HT1080 (cell line): ENCODE measurements at regions not wholly inside any gene's neighbourhood (a gene's known extent, or its start where the extent isn't known, plus 50 kb on each side); places are given as distances from the start of the nearest gene placed in this dataset.
"Not testable (repeated sequence)": the region's sequence is repeated elsewhere in the genome, so short reads cannot be mapped to it uniquely, and the experiment has no call there.

Experiments used
- DNase-seq: peaks from one replicate; pipeline ENCODE4 v3.0.0-alpha.2; 2015; ENCODE audit warnings: low read depth

GRCh38 chr20:6662309-6662708, 105.2 kb upstream of the BMP2 start:
- DNase-seq = no peak

- DNase-seq = no peak
Observed at GRCh38 chr20:6660441-6660840, 107.0 kb upstream of the BMP2 start.

GRCh38 chr20:6658909-6659308, 108.6 kb upstream of the BMP2 start:
- DNase-seq = not testable (repeated sequence)

GRCh38 chr20:6657904-6658303, 109.6 kb upstream of the BMP2 start:
- no peak for DNase-seq

GRCh38 chr20:6657111-6657510, 110.4 kb upstream of the BMP2 start:
- no peak for DNase-seq

DNA sequence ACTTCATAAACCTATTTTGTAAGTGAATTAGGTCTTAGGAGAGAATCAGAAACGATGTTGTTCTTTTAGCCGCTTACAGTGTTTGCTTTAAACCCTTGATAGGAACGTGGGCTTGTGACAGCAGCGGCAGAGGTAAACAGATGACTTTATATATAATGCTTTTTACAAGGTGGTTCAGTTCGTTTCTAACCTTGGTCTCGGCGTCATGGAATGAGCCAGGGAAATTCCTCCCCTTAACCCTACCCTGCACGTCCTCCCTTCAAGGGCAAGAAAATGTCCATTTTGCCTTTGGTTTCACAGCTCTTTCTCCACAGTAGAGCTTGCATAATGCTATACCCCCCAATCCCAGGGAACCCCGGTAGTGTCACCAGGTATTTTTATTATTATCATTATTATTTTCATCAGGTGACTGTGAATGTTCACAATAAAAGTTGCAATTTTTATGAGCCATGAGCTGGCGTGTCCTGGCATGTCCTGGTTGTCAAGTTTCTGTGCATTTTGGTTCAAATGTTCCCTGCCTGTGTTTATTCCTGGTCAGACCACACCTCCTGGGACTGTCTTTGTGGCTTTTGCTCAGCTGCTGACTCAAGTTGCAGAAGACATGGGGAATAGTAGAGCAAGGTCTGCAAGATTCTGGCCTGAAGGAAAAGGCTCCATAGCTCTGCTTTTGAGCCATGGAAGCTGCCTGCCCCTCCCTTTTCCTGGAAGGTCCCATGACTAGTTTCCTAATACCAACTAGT, 112.8 kb upstream of the BMP2 start:
- peak; percentile 52 for DNase-seq

DNA sequence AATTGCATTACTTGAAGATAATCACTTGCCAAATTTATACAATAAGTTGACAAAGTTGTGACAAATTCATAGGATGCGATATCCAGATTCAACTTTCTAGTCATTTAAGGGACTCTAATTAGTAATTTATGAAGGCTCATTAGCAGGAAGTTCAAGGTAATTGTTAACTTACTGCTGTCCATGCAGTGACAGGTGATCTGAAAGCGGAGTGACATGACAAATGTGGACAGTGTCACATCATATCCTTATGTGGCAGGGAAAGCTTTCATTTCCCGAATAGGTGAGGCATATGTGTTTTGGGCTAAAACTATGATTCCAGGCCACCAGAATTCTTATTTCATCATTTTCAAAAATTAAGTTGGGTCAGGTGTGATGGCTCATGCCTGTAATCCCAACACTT, 115.9 kb upstream of the BMP2 start:
- DNase-seq = no peak

DNA sequence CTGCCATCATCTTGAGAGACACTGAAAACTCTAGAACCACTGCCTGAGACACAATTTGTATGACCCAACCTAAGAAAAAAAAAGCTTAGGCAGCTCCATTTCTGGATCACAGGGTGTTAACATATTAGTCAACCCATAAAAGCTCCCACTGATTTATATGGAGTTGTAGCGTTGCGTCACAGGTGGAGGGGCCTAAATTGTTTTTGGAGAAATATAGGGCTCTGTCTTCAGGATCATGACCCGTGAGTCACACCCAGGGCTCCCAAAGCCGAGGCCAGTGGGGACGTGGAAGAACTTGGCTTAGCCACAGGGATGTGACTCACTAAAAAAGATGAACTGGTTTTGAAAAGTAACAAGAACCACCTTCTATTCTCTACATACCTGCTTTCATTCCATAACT, 116.5 kb upstream of the BMP2 start:
- peak; percentile 93 for DNase-seq

- DNase-seq = no peak
Observed at GRCh38 chr20:6646021-6646636, 121.4 kb upstream of the BMP2 start.

DNA sequence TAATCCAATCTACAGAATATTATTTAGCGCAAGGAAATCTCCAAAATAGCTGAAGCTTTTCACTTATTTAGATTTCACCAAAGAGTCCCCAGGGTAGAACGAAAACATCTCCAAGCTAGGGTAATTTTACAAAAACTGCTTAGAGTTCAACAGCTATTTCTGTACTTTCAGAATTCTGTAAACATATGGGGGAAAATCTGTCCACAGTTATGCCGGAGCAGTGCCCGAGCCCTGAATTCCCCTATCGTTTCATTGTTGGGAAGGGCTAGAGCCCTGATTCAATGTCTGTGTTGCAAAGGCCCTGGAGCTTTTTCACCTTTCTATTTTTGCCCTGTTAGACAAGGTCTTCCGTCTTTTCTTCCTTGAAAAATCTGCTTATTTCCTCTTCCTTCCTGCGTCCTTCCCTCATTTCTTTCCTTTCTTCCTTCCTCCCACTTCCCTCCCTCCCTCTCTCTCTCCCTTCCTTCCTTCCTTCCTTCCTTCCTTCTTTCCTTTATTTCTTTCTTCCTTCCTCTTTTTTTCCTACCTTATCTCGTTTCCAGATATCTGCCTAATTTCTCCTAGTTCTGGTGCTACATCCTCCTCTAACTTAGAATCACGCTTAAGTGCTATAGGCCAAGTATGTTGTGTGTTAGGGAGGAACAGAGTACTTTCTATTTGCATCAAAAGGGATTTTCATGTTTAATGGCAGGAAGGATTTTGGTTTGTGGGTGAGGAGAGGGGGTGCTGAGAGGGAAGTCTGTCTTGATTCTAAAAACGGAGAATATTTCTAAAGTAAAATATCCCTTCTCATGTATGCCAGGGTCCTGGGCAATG, 122.5 kb upstream of the BMP2 start:
- DNase-seq = no peak

- DNase-seq = no peak
Observed at GRCh38 chr20:6641012-6641411, 126.5 kb upstream of the BMP2 start.

GRCh38 chr20:6637160-6637579, 130.3 kb upstream of the BMP2 start:
- DNase-seq = no peak

DNA sequence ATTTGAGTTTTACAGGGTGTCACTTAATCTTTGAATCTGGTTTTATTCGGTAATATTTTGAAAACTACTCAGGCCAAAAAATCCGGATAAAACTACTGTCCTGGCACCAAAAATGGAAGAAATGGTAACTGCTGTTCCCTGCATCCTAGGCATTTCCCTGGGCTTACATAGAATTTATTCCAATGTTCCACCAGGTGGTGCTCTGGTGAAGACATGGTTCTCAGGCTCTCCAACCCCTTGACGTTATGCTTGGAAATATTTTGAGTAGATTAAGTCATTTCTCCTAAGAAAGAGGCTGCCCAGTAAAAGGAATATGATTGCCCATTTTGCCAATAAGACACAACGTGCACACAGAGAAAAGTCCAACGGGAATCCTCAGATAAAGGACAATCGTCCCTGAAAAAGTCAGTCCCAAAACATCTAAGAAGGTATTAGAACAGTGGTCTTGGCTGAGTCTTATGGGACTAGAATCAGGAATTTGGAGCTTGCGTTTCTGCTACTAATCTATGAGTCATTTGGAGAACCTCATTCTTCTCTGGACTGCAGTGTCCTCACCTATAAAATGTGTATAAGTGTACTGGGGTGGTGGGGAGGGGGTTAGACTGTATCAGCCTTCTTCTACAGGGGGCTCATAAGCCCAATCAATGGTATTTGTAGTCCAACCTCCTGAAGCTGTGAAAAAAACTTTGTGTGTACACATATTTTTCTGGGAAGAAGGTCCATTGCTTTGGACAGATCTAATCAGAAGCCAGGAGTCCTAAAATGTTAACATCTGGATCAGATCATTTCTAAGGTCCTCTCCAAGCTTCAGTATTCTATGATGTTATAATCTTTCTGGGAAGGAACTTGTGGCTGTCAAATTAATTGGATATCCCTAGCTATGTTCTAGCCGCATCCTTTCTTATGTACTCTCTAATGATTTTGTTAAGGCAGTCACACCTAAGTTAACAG, 131.0 kb upstream of the BMP2 start:
- DNase-seq = peak; percentile 48

DNA sequence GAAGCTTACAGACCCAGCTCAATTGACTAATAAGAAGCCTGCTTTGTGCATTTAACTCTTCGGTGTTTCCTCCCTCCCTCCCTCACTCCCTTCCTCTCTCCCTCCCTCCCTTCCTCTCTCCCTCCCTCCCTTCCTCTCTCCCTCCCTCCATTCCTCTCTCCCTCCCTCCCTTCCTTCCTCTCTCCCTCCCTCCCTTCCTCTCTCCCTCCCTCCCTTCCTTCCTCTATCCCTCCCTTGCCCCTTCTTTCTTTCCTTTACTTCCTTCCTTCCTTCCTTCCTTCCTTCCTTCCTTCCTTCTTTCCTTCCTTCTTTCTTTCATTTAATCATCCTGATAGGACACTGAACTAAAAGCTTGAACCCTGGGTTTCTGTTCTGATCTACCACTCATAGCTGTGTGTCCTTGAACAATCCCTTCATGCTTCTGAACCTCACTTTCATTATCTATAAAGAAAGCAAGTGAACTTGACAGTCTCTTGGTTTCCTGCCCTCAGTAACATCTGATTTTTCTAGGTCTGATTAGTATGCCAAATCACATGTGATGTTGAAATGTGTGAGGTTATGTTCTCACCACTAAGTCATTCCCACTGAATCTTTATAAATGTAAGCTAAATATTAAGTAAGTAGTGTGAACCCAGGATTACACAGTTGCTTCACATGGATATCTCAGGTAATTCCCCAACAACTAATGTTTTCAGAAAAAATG, 132.3 kb upstream of the BMP2 start:
- DNase-seq = no peak

DNA sequence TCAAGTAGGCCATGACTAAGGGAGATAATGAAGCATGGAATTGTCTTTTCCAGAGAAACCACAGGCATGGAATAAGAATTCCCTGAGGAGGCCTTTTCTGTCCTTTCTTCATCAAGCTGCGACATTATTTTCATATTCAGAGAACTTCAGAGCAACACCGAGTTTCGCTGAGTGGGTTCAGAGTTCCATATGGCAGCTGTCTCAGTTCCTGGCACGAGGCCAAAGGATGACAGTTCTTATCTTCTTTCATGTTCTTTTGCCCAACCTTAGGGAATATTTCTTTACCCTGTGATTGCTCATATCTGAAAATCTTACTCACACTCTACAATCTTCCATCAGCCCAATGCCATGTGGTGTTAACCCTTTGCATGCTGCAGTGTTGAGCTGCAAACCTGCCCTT, 135.3 kb upstream of the BMP2 start:
- DNase-seq = peak; percentile 5

- DNase-seq = no peak
Observed at GRCh38 chr20:6630514-6630913, 137.0 kb upstream of the BMP2 start.

- no peak for DNase-seq
Observed at GRCh38 chr20:6629564-6629963, 137.9 kb upstream of the BMP2 start.

DNA sequence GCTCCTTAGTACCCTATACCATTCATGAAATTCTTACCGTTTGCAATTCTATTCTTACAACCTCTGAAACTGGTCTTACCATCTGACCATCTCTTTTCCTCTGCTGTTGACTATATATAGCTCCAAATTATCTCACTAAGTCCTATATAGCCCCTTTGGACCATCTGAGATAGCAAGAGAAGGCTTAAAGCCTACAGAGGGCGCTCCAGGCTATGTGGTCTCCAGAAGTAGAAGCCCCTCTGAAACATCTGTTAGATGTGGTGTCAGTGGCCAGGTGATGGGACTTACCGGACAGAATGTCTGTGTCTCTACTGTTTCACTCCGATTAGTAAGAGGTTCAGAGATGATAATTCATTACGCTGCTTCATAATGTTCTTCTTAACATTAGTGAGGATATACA, 140.7 kb upstream of the BMP2 start:
- peak; percentile 10 for DNase-seq

- DNase-seq = no peak
Observed at GRCh38 chr20:6623989-6624388, 143.5 kb upstream of the BMP2 start.

DNA sequence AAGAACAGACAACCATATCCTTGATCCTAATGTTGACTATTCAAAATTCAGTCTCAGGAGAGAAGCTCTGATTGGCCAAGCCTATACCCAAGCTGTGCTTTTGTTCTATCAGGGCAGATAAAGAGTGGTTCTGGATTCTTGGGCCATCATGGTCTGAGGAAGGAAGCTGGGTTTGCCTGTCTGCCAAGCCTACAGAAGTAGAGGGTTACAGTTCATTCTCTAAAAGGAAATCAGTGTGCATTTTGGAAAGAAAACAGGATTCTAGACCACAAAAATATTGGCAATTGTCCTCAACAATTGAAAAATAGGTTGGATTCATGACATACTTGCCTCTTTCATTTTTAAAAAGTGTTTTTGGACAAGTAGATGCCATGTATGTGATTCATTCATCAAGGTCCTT, 145.4 kb upstream of the BMP2 start:
- DNase-seq = no peak

DNA sequence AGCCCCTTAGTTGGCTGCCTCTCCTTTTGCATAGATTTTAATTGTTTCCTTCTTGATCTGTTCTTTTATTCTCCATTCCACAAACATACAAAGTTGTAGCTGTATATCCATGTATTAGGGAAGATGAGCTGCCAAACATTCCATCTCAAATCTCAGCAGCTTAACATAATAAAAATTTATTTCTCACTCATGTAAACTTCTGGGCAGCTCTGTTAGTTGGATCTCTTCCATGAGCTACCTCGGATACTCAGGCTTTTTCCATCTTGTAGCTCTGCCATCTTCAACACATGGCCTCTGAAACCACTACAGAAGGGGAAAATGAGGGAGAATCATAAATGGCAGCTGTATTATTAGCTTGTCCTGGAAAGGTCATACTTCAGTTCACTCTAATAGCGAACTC, 149.4 kb upstream of the BMP2 start:
- DNase-seq = no peak
